ENCODE measurements at regions not wholly inside any gene's neighbourhood (a gene's known extent, or its start where the extent isn't known, plus 50 kb on each side); places are given as distances from the start of the nearest gene placed in this dataset.

DNA sequence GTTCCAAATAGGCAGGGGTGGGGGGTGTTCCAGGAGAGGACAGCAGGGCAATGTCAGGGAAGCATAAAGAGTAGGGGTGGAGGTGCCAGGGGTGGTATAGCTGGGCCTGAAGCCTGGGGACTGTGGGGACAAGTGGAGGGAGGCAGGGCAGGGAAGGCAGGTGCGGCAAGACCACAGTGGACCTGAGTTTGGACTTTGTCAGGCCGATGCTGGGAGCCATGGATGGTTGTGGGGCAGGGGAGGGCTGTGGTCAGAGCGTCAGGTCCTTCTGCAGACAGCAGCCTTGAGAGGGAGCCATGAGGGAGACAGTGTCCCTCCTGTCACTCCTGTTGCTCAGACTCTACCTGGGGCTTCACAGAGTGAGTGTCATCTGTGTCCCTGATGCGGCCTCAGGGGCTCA lies 320.3 kb downstream of the PTPRU start (continued):
- TF ChIP-seq ZNF565 (CRISPR knock-in tag; conservative IDR thresholded peaks at IDR 0.05; ENCODE audit: low read depth) = no peak
- no peak for TF ChIP-seq ARNTL (CRISPR knock-in tag; IDR thresholded peaks at IDR 0.05; ENCODE audit: borderline replicate concordance, low read depth)
- TF ChIP-seq OSR1 (CRISPR knock-in tag; IDR thresholded peaks at IDR 0.05) = no peak
- TF ChIP-seq ZNF8 (CRISPR knock-in tag; IDR thresholded peaks at IDR 0.05) = no peak

DNA sequence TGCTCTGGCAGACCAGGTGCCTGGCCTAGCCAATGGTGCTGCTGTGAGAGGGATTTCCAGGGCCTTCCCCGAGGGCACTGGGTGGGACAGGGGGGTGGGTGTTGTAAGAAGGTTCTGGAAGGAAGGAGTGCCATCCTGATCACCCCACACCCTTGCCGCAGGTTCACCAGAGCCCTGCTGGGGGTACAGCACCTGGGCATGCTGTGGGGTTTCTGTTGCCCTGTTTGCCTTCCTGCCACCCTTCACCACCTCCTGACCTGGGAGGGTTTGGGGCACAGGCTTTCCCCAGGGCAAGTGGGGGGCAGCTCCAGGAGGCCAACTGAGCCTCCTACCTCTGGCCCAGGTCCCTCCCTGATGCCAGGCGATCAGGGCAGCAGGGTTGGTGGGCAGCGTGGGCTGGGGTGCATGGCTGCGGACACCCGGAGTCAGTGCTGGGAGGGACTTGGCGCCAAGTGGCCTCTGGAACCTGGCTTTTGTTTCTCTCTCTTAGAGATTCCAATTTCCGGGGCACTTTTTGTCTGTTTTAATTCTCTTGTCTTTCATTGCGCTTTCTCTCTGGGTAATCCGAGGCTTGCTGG lies 318.8 kb downstream of the PTPRU start:
- TF ChIP-seq ZNF565 (CRISPR knock-in tag; conservative IDR thresholded peaks at IDR 0.05; ENCODE audit: low read depth) = no peak
- no peak for TF ChIP-seq RARB (CRISPR knock-in tag; IDR thresholded peaks at IDR 0.05)
- TF ChIP-seq TCF4 (CRISPR knock-in tag; IDR thresholded peaks at IDR 0.05; ENCODE audit: borderline replicate concordance) = no peak
- TF ChIP-seq ZFP3 (CRISPR knock-in tag; IDR thresholded peaks at IDR 0.05) = no peak
- TF ChIP-seq CSDC2 (CRISPR knock-in tag; IDR thresholded peaks at IDR 0.05) = no peak
- TF ChIP-seq, protein P1, sequence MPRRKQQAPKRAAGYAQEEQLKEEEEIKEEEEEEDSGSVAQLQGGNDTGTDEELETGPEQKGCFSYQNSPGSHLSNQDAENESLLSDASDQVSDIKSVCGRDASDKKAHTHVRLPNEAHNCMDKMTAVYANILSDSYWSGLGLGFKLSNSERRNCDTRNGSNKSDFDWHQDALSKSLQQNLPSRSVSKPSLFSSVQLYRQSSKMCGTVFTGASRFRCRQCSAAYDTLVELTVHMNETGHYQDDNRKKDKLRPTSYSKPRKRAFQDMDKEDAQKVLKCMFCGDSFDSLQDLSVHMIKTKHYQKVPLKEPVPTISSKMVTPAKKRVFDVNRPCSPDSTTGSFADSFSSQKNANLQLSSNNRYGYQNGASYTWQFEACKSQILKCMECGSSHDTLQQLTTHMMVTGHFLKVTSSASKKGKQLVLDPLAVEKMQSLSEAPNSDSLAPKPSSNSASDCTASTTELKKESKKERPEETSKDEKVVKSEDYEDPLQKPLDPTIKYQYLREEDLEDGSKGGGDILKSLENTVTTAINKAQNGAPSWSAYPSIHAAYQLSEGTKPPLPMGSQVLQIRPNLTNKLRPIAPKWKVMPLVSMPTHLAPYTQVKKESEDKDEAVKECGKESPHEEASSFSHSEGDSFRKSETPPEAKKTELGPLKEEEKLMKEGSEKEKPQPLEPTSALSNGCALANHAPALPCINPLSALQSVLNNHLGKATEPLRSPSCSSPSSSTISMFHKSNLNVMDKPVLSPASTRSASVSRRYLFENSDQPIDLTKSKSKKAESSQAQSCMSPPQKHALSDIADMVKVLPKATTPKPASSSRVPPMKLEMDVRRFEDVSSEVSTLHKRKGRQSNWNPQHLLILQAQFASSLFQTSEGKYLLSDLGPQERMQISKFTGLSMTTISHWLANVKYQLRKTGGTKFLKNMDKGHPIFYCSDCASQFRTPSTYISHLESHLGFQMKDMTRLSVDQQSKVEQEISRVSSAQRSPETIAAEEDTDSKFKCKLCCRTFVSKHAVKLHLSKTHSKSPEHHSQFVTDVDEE (CRISPR knock-in tag; IDR thresholded peaks at IDR 0.05) = no peak
- no peak for TF ChIP-seq BACH2 (CRISPR knock-in tag; IDR thresholded peaks at IDR 0.05; ENCODE audit: borderline replicate concordance)
- no peak for TF ChIP-seq ZNF8 (CRISPR knock-in tag; IDR thresholded peaks at IDR 0.05)
- no peak for TF ChIP-seq TOX (CRISPR knock-in tag; IDR thresholded peaks at IDR 0.05; ENCODE audit: borderline replicate concordance)
- no peak for TF ChIP-seq OSR1 (CRISPR knock-in tag; IDR thresholded peaks at IDR 0.05)
- no peak for TF ChIP-seq PPARA (CRISPR knock-in tag; IDR thresholded peaks at IDR 0.05; ENCODE audit: borderline replicate concordance)
- TF ChIP-seq ZFP30 (CRISPR knock-in tag; IDR thresholded peaks at IDR 0.05) = no peak
- no peak for TF ChIP-seq SNAI2 (CRISPR knock-in tag; IDR thresholded peaks at IDR 0.05)
- TF ChIP-seq ISL1 (CRISPR knock-in tag; IDR thresholded peaks at IDR 0.05) = no peak
- TF ChIP-seq, protein P2, sequence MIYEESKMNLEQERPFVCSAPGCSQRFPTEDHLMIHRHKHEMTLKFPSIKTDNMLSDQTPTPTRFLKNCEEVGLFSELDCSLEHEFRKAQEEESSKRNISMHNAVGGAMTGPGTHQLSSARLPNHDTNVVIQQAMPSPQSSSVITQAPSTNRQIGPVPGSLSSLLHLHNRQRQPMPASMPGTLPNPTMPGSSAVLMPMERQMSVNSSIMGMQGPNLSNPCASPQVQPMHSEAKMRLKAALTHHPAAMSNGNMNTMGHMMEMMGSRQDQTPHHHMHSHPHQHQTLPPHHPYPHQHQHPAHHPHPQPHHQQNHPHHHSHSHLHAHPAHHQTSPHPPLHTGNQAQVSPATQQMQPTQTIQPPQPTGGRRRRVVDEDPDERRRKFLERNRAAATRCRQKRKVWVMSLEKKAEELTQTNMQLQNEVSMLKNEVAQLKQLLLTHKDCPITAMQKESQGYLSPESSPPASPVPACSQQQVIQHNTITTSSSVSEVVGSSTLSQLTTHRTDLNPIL (CRISPR knock-in tag; IDR thresholded peaks at IDR 0.05; ENCODE audit: low read depth) = no peak
- TF ChIP-seq ZNF70 (CRISPR knock-in tag; IDR thresholded peaks at IDR 0.05) = no peak
- TF ChIP-seq, protein P3, sequence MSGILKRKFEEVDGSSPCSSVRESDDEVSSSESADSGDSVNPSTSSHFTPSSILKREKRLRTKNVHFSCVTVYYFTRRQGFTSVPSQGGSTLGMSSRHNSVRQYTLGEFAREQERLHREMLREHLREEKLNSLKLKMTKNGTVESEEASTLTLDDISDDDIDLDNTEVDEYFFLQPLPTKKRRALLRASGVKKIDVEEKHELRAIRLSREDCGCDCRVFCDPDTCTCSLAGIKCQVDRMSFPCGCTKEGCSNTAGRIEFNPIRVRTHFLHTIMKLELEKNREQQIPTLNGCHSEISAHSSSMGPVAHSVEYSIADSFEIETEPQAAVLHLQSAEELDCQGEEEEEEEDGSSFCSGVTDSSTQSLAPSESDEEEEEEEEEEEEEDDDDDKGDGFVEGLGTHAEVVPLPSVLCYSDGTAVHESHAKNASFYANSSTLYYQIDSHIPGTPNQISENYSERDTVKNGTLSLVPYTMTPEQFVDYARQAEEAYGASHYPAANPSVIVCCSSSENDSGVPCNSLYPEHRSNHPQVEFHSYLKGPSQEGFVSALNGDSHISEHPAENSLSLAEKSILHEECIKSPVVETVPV (CRISPR knock-in tag; IDR thresholded peaks at IDR 0.05) = no peak
- TF ChIP-seq ZC3H10 (CRISPR knock-in tag; IDR thresholded peaks at IDR 0.05) = no peak
- TF ChIP-seq GLIS3 (CRISPR knock-in tag; IDR thresholded peaks at IDR 0.05) = no peak
- TF ChIP-seq, protein P4, sequence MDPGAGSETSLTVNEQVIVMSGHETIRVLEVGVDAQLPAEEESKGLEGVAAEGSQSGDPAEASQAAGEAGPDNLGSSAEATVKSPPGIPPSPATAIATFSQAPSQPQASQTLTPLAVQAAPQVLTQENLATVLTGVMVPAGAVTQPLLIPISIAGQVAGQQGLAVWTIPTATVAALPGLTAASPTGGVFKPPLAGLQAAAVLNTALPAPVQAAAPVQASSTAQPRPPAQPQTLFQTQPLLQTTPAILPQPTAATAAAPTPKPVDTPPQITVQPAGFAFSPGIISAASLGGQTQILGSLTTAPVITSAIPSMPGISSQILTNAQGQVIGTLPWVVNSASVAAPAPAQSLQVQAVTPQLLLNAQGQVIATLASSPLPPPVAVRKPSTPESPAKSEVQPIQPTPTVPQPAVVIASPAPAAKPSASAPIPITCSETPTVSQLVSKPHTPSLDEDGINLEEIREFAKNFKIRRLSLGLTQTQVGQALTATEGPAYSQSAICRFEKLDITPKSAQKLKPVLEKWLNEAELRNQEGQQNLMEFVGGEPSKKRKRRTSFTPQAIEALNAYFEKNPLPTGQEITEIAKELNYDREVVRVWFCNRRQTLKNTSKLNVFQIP (CRISPR knock-in tag; IDR thresholded peaks at IDR 0.05; ENCODE audit: borderline replicate concordance, low read depth) = no peak
- no peak for ATAC-seq

DNA sequence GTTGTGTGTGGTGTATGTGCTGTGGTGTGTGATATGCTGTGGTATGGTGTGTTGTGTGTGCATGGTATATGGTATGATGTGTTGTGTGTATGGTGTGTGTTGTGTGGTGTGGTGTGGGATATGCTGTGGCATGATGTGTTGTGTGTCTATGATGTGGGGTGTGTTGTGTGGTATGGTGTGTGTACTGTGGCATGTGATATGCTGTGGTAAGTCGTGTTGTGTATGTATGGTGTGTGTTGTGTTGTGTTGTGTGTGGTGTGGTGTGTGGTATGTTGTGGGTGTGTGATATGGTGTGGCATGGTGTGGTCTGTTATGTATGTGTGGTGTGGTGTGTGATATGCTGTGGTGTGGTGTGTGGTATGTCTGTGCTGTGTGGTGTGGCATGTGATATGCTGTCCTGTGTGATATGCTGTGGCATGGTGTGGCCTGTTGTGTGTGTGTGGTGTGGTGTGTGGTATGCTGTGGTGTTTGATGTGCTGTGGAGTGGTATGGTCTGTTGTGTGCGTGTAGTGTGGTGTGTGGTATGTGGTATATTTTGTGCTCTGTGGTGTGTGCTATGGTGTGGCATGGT lies 318.0 kb downstream of the PTPRU start:
- ATAC-seq = no peak

More for the DNA sequence above, 318.0 kb downstream of the PTPRU start:
- no peak for TF ChIP-seq TCF4 (CRISPR knock-in tag; IDR thresholded peaks at IDR 0.05; ENCODE audit: borderline replicate concordance)
- TF ChIP-seq, protein P1 (CRISPR knock-in tag; IDR thresholded peaks at IDR 0.05) = no peak
- no peak for TF ChIP-seq TOX (CRISPR knock-in tag; IDR thresholded peaks at IDR 0.05; ENCODE audit: borderline replicate concordance)
- TF ChIP-seq ZNF565 (CRISPR knock-in tag; conservative IDR thresholded peaks at IDR 0.05; ENCODE audit: low read depth) = no peak
- TF ChIP-seq, protein P2 (CRISPR knock-in tag; IDR thresholded peaks at IDR 0.05; ENCODE audit: low read depth) = no peak
- no peak for TF ChIP-seq ZNF8 (CRISPR knock-in tag; IDR thresholded peaks at IDR 0.05)
- TF ChIP-seq, protein P3 (CRISPR knock-in tag; IDR thresholded peaks at IDR 0.05) = no peak
